HG03280 (cell line): ENCODE measurements at regions not wholly inside any gene's neighbourhood (a gene's known extent, or its start where the extent isn't known, plus 50 kb on each side); places are given as distances from the start of the nearest gene placed in this dataset.
"Not testable (repeated sequence)": the region's sequence is repeated elsewhere in the genome, so short reads cannot be mapped to it uniquely, and the experiment has no call there.

Source experiments
- ATAC-seq: cut with Tn5 transposase; IDR thresholded peaks from one replicate; pipeline ENCODE4 v1.9.1; 2021; ENCODE audit warnings: mild to moderate bottlenecking, moderate library complexity; ENCODE audit not compliant: unreplicated experiment

GRCh38 chr4:131810565-131810964 is 1338.5 kb upstream of the PCDH10 start:
- ATAC-seq, result not testable (repeated sequence)
